ENCODE measurements at regions not wholly inside any gene's neighbourhood (a gene's known extent, or its start where the extent isn't known, plus 50 kb on each side); places are given as distances from the start of the nearest gene placed in this dataset.

DNA sequence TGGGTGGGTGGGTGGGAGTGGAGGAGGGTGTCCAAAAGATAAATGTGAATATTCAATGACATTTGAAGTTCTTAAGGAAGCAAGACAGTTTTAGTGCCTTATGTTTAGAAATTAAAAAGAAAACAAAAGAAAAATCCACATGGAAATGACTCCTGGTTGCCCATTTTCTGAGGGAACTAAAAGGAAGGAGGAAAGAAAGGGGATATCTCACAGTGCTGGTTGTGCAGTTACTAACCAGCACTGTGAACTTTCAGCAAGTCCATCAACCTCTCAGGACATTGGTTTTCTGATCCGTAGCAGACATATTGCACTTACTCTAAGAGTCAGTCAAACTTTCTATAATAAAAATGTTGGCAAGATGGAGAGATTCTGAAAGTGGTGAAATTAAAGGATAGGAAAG, 431.0 kb upstream of the CLINT1 start (continued):
- TF ChIP-seq, protein P1, sequence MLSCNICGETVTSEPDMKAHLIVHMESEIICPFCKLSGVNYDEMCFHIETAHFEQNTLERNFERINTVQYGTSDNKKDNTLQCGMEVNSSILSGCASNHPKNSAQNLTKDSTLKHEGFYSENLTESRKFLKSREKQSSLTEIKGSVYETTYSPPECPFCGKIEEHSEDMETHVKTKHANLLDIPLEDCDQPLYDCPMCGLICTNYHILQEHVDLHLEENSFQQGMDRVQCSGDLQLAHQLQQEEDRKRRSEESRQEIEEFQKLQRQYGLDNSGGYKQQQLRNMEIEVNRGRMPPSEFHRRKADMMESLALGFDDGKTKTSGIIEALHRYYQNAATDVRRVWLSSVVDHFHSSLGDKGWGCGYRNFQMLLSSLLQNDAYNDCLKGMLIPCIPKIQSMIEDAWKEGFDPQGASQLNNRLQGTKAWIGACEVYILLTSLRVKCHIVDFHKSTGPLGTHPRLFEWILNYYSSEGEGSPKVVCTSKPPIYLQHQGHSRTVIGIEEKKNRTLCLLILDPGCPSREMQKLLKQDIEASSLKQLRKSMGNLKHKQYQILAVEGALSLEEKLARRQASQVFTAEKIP (CRISPR knock-in tag; IDR thresholded peaks at IDR 0.05; ENCODE audit: borderline replicate concordance): no peak
- no peak for TF ChIP-seq MAFF (IDR thresholded peaks at IDR 0.05; ENCODE audit: low read depth, low read length)
- no peak for TF ChIP-seq SKI (IDR thresholded peaks at IDR 0.05; ENCODE audit: partially characterized antibody)
- TF ChIP-seq KLF12 (CRISPR knock-in tag; IDR thresholded peaks at IDR 0.05; ENCODE audit: borderline replicate concordance): no peak
- TF ChIP-seq, protein P2, sequence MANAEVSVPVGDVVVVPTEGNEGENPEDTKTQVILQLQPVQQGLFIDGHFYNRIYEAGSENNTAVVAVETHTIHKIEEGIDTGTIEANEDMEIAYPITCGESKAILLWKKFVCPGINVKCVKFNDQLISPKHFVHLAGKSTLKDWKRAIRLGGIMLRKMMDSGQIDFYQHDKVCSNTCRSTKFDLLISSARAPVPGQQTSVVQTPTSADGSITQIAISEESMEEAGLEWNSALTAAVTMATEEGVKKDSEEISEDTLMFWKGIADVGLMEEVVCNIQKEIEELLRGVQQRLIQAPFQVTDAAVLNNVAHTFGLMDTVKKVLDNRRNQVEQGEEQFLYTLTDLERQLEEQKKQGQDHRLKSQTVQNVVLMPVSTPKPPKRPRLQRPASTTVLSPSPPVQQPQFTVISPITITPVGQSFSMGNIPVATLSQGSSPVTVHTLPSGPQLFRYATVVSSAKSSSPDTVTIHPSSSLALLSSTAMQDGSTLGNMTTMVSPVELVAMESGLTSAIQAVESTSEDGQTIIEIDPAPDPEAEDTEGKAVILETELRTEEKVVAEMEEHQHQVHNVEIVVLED (CRISPR knock-in tag; IDR thresholded peaks at IDR 0.05; ENCODE audit: borderline replicate concordance): no peak
- TF ChIP-seq ZNF607 (CRISPR knock-in tag; IDR thresholded peaks at IDR 0.05; ENCODE audit: borderline replicate concordance): no peak
- no peak for TF ChIP-seq KAT8 (CRISPR knock-in tag; IDR thresholded peaks at IDR 0.05)
- no peak for TF ChIP-seq EEA1 (CRISPR knock-in tag; IDR thresholded peaks at IDR 0.05; ENCODE audit: borderline replicate concordance)
- TF ChIP-seq ZNF33A (CRISPR knock-in tag; IDR thresholded peaks at IDR 0.05; ENCODE audit: borderline replicate concordance): no peak

DNA sequence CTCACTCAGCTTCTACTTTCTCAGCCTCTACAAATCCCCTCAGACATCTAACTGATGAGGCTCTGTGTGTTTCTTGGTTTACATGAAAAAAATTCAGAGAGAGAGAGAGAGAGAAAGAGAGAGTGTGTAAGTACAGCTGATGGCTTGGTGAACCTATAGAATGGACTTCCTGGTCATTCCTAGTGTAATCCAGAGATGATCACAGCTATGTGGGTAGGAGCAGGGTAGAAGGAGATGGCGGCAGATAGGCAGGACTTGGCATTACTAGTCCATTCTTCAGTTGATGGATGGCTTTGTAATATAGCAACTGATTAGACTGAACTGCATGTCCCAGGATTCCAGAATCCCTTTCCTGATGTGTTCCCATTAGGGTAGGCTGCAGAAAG, 429.3 kb upstream of the CLINT1 start:
- FAIRE-seq: no peak
- Histone ChIP-seq H3K4me3 (replicated peaks in 1 of 3; ENCODE audit: insufficient read depth in 1 of 3, low read depth in 2 of 3, low read length in 3 of 3) (no peak overlapping the region), H2AFZ (ENCODE audit: low read length) (no peak overlapping the region), H3K4me1 (ENCODE audit: insufficient read depth, low read length) (no peaks in the 10 kb centered on the region), H3K27me3 (ENCODE audit: control insufficient read depth in 1 of 2, insufficient read depth in 2 of 2, low read length in 2 of 2) (no peaks in the 10 kb centered on the region), H4K20me1 (ENCODE audit: insufficient read depth, low read length) (no peaks in the 10 kb centered on the region), H3K9ac (ENCODE audit: insufficient read depth, low read depth, low read length) (no peak overlapping the region), H3K4me2 (ENCODE audit: low read depth, low read length) (no peak overlapping the region), H3K79me2 (ENCODE audit: insufficient read depth, low read length) (no peaks in the 10 kb centered on the region), H3K36me3 (replicated peaks in 1 of 2; ENCODE audit: control insufficient read depth in 1 of 2, insufficient read depth in 2 of 2, low read length in 2 of 2) (no peaks in the 10 kb centered on the region), H3K27ac (ENCODE audit: extremely low read length, insufficient read depth, low read length) (no peak overlapping the region), H3K9me3 (ENCODE audit: low read length) (0 out of 2 replicates have a peak, but pooled peaks cover 2% of the 10 kb centered on the region)
- intact Hi-C loops (cut with micrococcal nuclease; ENCODE audit: unreplicated experiment) (no loop called here), in situ Hi-C loops (cut with HindIII; ENCODE audit: extremely low pct_ligation_motif_present, low pct_unique_long_range_greater_than_20kb) (no loop called here)
- POLR2A ChIA-PET: no interaction called here
- WGBS (ENCODE audit: low lambda C conversion rate): 23% methylated on average over 1 of the region's 1 CpG
- DNase-seq (ENCODE audit: low spot score): no peak
- BruUV-seq (replicated peaks): no TSS peak
- CTCF ChIA-PET (ENCODE audit: low intra/inter-chr PET ratio, low total read pairs): no interaction called here
- no peak for ATAC-seq
- TF ChIP-seq TCF7L2 (IDR thresholded peaks at IDR 0.05; ENCODE audit: low read depth, low read length) (no peak), KDM1A (CRISPR knock-in tag; IDR thresholded peaks at IDR 0.05) (no peak), HDAC6 (IDR thresholded peaks at IDR 0.05; ENCODE audit: low read depth, low read length) (no peak), SALL2 (CRISPR knock-in tag; IDR thresholded peaks at IDR 0.05) (no peak), ZNF687 (CRISPR knock-in tag; IDR thresholded peaks at IDR 0.05) (no peak)
- TF ChIP-seq, protein P3, sequence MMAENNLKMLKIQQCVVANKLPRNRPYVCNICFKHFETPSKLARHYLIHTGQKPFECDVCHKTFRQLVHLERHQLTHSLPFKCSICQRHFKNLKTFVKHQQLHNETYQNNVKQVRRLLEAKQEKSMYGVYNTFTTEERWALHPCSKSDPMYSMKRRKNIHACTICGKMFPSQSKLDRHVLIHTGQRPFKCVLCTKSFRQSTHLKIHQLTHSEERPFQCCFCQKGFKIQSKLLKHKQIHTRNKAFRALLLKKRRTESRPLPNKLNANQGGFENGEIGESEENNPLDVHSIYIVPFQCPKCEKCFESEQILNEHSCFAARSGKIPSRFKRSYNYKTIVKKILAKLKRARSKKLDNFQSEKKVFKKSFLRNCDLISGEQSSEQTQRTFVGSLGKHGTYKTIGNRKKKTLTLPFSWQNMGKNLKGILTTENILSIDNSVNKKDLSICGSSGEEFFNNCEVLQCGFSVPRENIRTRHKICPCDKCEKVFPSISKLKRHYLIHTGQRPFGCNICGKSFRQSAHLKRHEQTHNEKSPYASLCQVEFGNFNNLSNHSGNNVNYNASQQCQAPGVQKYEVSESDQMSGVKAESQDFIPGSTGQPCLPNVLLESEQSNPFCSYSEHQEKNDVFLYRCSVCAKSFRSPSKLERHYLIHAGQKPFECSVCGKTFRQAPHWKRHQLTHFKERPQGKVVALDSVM (CRISPR knock-in tag; IDR thresholded peaks at IDR 0.05): no peak
